Ishikawa (cell line): ENCODE measurements at regions not wholly inside any gene's neighbourhood (a gene's known extent, or its start where the extent isn't known, plus 50 kb on each side); places are given as distances from the start of the nearest gene placed in this dataset.

ENCODE experiments used
- CREB1 ChIP-seq: IDR thresholded peaks from 2 replicates; pipeline ENCODE4 v1.6.1; 2012; ENCODE audit warnings: low read depth
- EP300 ChIP-seq: IDR thresholded peaks from 2 replicates; pipeline ENCODE4 v1.6.1; 2012; ENCODE audit warnings: borderline replicate concordance
- RAD21 ChIP-seq: IDR thresholded peaks from 2 replicates; pipeline ENCODE4 v1.6.1; 2012; ENCODE audit warnings: low read depth
- REST ChIP-seq: IDR thresholded peaks from 2 replicates; pipeline ENCODE4 v1.6.1; 2012; ENCODE audit warnings: low read depth, mild to moderate bottlenecking
- YY1 ChIP-seq: IDR thresholded peaks from 2 replicates; pipeline ENCODE4 v1.6.1; 2012; ENCODE audit warnings: low read depth

GRCh38 chr2:225196579-225196978 lies 154.3 kb upstream of the DOCK10 start:
- TF ChIP-seq REST (no peak), CREB1 (no peak), RAD21 (no peak), YY1 (no peak), EP300 (no peak)
